PFSK-1 (cell line): ENCODE measurements at regions not wholly inside any gene's neighbourhood (a gene's known extent, or its start where the extent isn't known, plus 50 kb on each side); places are given as distances from the start of the nearest gene placed in this dataset.

ENCODE experiments used
- POLR2AphosphoS5 ChIP-seq: IDR thresholded peaks from 2 replicates; pipeline ENCODE4 v1.6.1; 2012; ENCODE audit warnings: low read depth, mild to moderate bottlenecking, control low read depth, low read length, moderate library complexity
- REST ChIP-seq, 2 experiments: IDR thresholded peaks; 2 replicates each; pipeline versions ENCODE4 v1.6.1 to v1.8.0; 2011 to 2012; ENCODE audit warnings: low read depth in 2 of 2, low read length in 2 of 2, control low read depth in 1 of 2, inconsistent platforms in 1 of 2, mild to moderate bottlenecking in 1 of 2, moderate library complexity in 1 of 2; ENCODE audit not compliant: insufficient read depth in 1 of 2
- SIN3A ChIP-seq: IDR thresholded peaks from 2 replicates; pipeline ENCODE4 v1.6.1; 2012; ENCODE audit warnings: mild to moderate bottlenecking, low read length, moderate library complexity, borderline replicate concordance; ENCODE audit not compliant: insufficient read depth
- TAF1 ChIP-seq: IDR thresholded peaks from 2 replicates; pipeline ENCODE4 v1.6.1; 2012; ENCODE audit warnings: low read length, control low read depth, borderline replicate concordance; ENCODE audit not compliant: insufficient read depth

DNA sequence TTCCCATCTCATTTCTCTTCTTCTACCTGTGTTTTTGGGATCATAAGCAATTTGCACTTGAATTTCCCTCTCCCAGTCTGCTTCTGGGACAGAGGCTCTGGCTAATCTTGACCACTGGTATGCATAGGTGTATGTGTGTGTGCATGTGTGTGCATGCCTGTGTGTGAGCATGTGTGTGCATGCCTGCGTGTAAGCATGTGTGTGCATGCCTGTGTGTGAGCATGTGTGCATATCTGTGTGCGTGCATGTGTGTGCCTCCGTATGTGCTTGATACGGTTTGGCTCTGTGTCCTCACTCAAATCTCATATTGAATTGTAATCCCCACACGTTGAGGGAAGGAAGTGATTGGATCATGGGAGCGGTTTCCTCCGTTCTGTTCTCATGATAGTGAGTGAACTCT is 77.7 kb downstream of the HAPSTR1 start:
- TF ChIP-seq POLR2AphosphoS5 = no peak
- TF ChIP-seq REST (IDR thresholded peaks at IDR 0.05; ENCODE audit: insufficient read depth in 1 of 2, low read depth in 2 of 2, low read length in 2 of 2) = no peak
- TF ChIP-seq SIN3A = no peak
- TF ChIP-seq TAF1 = no peak
